ENCODE measurements at regions not wholly inside any gene's neighbourhood (a gene's known extent, or its start where the extent isn't known, plus 50 kb on each side); places are given as distances from the start of the nearest gene placed in this dataset.
"Not testable (repeated sequence)": the region's sequence is repeated elsewhere in the genome, so short reads cannot be mapped to it uniquely, and the experiment has no call there.

GRCh38 chr7:65259864-65260525 is 113.7 kb upstream of the ZNF92 start:
- ATAC-seq; DNase-seq; intact Hi-C loops (cut with DNase I): not testable (repeated sequence)

GRCh38 chr7:65254061-65254460 is 119.6 kb upstream of the ZNF92 start:
- intact Hi-C loops (cut with DNase I) = no loop called here
- DNase-seq (no peak), ATAC-seq (no peak)

- intact Hi-C loops (cut with DNase I) = no loop called here
- peak; percentile 90 to 93 for ATAC-seq
- peak; percentile 59 for DNase-seq
Observed at GRCh38 chr7:65251851-65252620, 121.6 kb upstream of the ZNF92 start.

DNA sequence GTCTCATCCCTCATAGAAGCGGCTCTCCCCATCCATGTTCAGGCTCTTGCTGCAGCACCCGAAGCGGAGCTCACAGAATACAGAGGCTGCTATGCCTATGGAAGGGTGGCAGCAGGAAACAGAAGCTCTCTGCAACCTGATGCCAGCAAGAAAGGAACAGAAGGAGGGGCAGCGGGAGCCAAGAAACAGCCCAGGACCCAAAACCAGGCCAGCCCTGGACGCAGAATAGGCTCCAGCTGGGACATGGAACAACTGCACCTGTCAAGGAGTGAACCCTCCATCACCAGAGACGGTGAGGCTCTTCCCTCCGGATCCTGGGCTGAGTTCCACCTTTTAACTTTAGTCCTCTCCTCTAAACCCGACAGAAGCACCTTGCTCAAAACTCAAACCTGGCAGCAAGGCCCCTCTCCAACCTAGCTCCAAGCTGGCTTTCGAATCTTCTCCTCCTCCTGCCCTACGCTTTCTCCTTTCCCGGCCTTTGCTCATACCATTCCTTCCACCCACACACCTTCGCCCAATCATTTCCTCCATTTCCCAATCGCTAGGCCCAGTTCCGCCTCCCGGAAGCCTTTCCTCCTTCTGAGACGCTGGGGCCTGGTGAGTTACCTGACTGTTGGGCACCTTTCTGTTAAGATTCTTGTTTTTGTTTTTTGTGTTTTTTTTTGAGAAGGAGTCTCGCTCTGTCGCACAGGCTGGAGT is 122.8 kb upstream of the ZNF92 start:
- intact Hi-C loops (cut with DNase I) = no loop called here

GRCh38 chr7:65250216-65250615 is 123.4 kb upstream of the ZNF92 start:
- intact Hi-C loops (cut with DNase I) = no loop called here
- DNase-seq (no peak), ATAC-seq (no peak)

More for the DNA sequence above, 122.8 kb upstream of the ZNF92 start:
- ATAC-seq = no peak
- no peak for DNase-seq

DNA sequence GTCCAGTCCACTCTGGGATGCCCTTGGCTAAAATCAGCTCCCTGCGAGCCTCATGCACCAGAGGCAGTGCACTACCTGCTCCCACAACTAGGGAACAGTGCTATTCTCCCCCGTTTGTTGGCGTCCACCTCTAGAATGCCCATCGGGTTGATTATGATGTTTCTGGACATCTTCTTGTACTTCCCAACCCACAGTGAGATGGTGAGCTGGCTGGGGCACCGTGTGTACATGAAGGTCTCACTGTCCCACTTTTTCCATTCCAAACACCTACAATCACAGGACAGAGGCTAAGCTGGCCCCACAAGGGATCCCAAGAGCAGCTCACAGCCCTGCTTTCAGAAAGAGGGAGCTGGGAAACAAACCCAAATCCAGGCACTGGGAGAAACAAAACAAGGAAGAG is 126.2 kb upstream of the ZNF92 start:
- no peak for ATAC-seq
- intact Hi-C loops (cut with DNase I) = no loop called here
- DNase-seq = no peak

GRCh38 chr7:65239707-65240352 is 133.8 kb upstream of the ZNF92 start:
- intact Hi-C loops (cut with DNase I) = no loop called here
- DNase-seq = peak; percentile 42
- peak; percentile 89 for ATAC-seq

DNA sequence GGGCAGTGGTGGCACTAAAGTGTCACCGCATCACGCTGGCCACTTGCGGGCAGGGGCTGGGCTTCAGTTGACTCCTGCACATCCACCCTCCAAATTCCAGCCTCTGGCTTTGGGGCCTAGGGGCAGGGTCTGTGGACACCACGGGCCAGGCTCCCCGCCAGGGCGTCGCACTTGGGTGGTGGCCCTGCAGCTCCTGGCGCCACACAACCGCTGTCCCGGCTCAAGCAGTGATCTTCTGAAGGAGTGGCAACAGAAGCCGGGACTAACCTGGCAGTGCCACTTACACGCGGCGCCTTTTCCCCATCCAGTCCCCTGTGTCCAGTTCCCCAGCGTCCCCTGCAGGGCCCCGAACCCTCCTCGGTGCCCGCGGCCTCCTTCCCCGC is 134.3 kb upstream of the ZNF92 start:
- no peak for DNase-seq
- ATAC-seq = no peak
- intact Hi-C loops (cut with DNase I) = no loop called here

- intact Hi-C loops (cut with DNase I) = no loop called here
Observed at GRCh38 chr7:65238785-65239184, 134.9 kb upstream of the ZNF92 start.

DNA sequence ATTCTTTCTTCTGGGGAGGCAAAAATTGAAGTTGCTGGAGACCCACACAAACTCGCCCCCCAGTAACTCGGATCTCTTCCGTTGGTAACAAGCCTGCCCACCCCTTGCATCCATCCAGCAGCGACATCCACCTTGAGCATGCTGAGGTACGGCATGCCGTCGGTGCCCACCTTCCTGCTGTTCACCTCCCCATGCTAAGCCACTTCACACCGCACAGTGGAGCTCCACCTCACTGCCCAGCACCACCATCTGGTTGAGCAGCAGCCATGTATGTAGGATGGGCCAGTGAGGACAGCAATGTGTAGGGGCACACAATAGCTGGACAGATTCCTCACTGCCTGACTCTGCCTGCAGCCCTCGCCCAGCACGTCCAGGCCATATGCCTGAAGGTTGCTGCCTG is 138.1 kb upstream of the ZNF92 start:
- ATAC-seq = no peak
- DNase-seq = no peak
- intact Hi-C loops (cut with DNase I) = no loop called here

More at GRCh38 chr7:65238785-65239184, 134.9 kb upstream of the ZNF92 start:
- no peak for DNase-seq
- no peak for ATAC-seq

DNA sequence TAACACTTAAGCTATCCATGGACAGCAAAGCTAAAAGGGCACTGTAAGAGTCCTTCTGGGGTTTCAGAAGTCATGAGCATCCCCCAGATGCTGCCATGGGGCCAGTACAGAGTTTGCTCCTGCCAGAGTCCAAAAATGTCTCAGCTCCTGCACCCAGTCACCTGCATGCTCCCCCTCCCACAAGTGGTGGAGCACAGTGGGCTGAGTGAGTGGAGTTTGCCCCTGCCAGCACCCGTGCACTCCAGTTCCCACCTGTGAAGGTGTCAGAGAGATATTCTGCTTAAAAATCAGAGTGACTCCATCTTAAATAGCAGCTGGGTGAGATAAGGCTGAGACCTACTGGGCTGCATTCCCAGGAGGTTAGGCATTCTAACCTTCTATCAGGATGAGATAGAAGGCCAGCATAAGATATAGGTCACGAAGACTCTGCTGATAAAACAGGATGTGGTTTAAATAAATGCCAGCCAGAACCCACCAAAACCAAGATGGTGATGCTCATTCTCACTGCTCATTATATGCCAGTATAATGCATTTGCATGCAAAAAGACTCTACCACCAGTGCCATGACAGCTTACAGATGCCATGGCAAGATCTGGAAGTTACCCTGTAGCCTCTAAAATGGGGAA is 140.1 kb upstream of the ZNF92 start:
- no peak for DNase-seq
- ATAC-seq = no peak
- intact Hi-C loops (cut with DNase I) = no loop called here

GRCh38 chr7:65230231-65230630 is 143.4 kb upstream of the ZNF92 start:
- ATAC-seq = no peak
- intact Hi-C loops (cut with DNase I) = no loop called here
- no peak for DNase-seq

DNA sequence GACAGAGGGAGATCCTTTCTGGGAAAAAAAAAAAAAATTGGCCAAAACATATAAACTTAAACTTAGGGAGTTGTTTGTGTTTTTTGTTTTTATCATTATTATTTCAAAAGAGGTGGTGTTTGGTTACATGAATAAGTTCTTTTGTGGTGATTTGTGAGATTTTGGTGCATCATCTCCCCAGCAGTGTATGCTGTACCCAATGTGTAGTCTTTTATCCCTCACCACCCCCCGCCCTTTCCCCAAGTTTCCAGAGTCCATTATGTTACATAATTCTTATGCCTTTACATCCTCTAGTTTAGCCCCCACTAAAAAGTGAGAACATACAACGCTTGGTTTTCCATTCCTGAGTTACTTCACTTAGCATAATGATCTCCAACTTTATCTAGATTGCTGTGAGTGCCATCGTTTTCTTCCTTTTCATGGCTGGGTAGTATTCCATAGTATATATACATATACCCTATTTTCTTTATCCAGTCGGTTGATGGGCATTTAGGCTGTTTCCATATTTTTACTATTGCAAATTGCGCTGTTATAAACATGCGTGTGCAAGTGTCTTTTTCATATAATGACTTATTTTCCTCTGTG is 148.1 kb upstream of the ZNF92 start:
- ATAC-seq (no peak), DNase-seq (no peak)
- intact Hi-C loops (cut with DNase I) = no loop called here

DNA sequence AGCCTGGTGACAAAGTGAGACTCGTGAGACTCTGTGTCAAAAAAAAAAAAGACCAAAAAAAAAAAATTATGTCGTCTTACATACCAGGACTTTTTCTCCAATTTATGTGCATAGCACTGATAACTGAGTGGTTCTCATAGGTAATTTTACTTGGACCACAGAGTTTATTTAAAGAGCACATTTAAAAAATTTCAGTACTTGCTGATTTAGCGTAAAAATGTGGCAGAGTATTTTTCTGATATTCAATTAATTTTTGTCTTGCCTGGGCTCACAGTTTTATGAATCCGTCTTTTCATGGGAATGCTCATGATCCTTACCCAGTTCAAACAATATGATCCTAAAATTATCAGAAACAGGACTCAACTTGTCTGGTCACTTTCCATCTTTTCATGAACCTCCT is 151.0 kb upstream of the ZNF92 start:
- ATAC-seq (no peak), DNase-seq (no peak)
- intact Hi-C loops (cut with DNase I) = no loop called here

DNA sequence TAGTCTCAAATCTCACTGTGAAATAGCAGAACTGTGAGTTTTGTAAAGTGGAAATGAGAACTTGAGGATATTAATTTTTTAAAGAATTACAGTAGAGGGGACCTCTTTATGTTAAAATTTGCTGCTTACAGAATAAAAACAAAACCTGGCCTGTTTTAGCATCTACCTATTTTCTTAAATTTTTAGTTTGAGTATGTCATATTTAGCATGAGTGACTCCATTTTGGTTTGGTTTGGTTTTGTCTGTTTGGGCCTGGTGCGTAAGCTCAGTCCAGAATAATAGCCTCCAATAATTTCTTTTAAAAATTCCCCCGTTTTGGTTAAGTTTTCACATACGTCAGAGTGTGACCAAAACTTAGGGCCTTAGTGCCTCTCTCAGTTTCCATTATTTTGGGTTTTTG is 152.0 kb upstream of the ZNF92 start:
- ATAC-seq (no peak), DNase-seq (no peak)
- intact Hi-C loops (cut with DNase I) = no loop called here

GRCh38 chr7:65219623-65220022 is 154.0 kb upstream of the ZNF92 start:
- intact Hi-C loops (cut with DNase I) = loop anchor here in 1 of 2 donors (5.0 kb wide), 1 partner anchor 88 kb away; no protein-coding TSS in a partner anchor
- no peak for DNase-seq
- ATAC-seq = no peak

DNA sequence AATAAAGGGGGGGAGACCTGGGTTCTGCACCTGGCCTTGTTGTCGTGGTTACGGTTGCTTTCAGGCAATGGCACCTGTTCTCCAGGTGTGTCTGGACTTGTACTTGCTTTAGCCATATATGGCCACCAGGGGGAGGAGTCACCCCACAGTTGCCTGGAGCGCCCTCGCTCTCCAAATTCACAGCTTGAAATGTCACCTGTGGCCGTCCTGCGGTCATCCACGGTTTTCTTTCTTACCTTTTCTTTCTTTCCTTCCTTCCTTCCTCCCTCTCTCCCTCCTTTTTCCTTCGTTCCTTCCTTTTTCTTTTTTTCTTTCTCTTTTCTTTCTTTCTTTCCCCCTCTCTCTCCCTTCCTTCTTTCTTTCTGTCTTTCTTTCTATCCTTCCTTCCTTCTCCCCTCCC is 157.2 kb upstream of the ZNF92 start:
- DNase-seq (peak; percentile 31), ATAC-seq (peak in 1 of 2 donors; percentile 47)
- intact Hi-C loops (cut with DNase I) = loop anchor here in 1 of 2 donors (5.0 kb wide), 1 partner anchor 91 kb away; no protein-coding TSS in a partner anchor

- intact Hi-C loops (cut with DNase I); DNase-seq; ATAC-seq: not testable (repeated sequence)
Observed at GRCh38 chr7:65213260-65213659, 160.4 kb upstream of the ZNF92 start.

GRCh38 chr7:65199221-65199620 is 174.4 kb upstream of the ZNF92 start:
- DNase-seq; intact Hi-C loops (cut with DNase I); ATAC-seq: not testable (repeated sequence)

All from left cardiac atrium (tissue), 4 donors.